Right lobe of liver (tissue), 4 donors: ENCODE measurements at regions not wholly inside any gene's neighbourhood (a gene's known extent, or its start where the extent isn't known, plus 50 kb on each side); places are given as distances from the start of the nearest gene placed in this dataset.

Source experiments
- CTCF ChIP-seq, 4 donors: fragments of 200-600 bp in 3 of 4; fragments of 450-650 bp in 1 of 4; IDR thresholded peaks; one replicate each; pipeline versions ENCODE4 v1.5.1 to v1.8.0; 2016 to 2022; ENCODE audit warnings: antibody characterized with exemption in 4 of 4, mild to moderate bottlenecking in 2 of 4
- POLR2A ChIP-seq: fragments of 450-650 bp; IDR thresholded peaks from one replicate; pipeline ENCODE4 v1.6.1; 2017; ENCODE audit warnings: antibody characterized with exemption, mild to moderate bottlenecking
- donor health status: DM: no; HTN: no; CAD: no.
- donor health status: DM: no; HTN: no; CAD: no.
- donor health status: DM: no; HTN: yes; CAD: no.

GRCh38 chr9:118647331-118647730, 721.9 kb downstream of the BRINP1 start:
- no peak for TF ChIP-seq CTCF (IDR thresholded peaks at IDR 0.05)
- no peak for TF ChIP-seq POLR2A
